Keratinocyte (primary cell): ENCODE measurements at regions not wholly inside any gene's neighbourhood (a gene's known extent, or its start where the extent isn't known, plus 50 kb on each side); places are given as distances from the start of the nearest gene placed in this dataset.

Experiments used
- DNase-seq: peaks from one replicate; pipeline ENCODE4 v3.0.0-alpha.2; 2011; ENCODE audit warnings: low read depth, missing footprints, low spot score
- FAIRE-seq: peaks from 2 replicates; lab custom pipeline; 2011; peaks lifted over from hg19 to GRCh38; lab: Jason Lieb, UNC
- H2AFZ ChIP-seq: 2 replicates; pipeline ENCODE4 v1.6.0; 2012; ENCODE audit warnings: low read length, control low read depth, inconsistent platforms; ENCODE audit not compliant: control insufficient read depth
- H3K27ac ChIP-seq: 2 replicates; pipeline ENCODE4 v1.5.1; 2011; ENCODE audit warnings: low read length; ENCODE audit not compliant: control insufficient read depth, insufficient read depth
- H3K27me3 ChIP-seq: 3 replicates; pipeline ENCODE4 v1.6.0; 2011; ENCODE audit warnings: low read length; ENCODE audit not compliant: control insufficient read depth, insufficient read depth; ENCODE audit errors: extremely low read depth
- H3K36me3 ChIP-seq, 2 experiments: 2 replicates in 1 of 2; 3 replicates in 1 of 2; pipeline ENCODE4 v1.5.1; 2011; ENCODE audit warnings: low read length in 2 of 2, mild to moderate bottlenecking in 1 of 2; ENCODE audit not compliant: control insufficient read depth in 2 of 2, insufficient read depth in 2 of 2; ENCODE audit errors: extremely low read depth in 1 of 2
- H3K4me1 ChIP-seq: 3 replicates; pipeline ENCODE4 v1.5.1; 2011; ENCODE audit warnings: low read length; ENCODE audit not compliant: control insufficient read depth, insufficient read depth; ENCODE audit errors: extremely low read depth
- H3K4me2 ChIP-seq: 3 replicates; pipeline ENCODE4 v1.6.0; 2011; ENCODE audit warnings: low read depth, low read length; ENCODE audit not compliant: control insufficient read depth, insufficient read depth; ENCODE audit errors: extremely low read depth
- H3K4me3 ChIP-seq, 3 experiments: fragments of 200-600 bp in 1 of 3; sonication (generic) in 1 of 3; 2 replicates in 2 of 3; 3 replicates in 1 of 3; pipeline ENCODE4 v1.5.1; 2011 to 2016; ENCODE audit warnings: low read length in 3 of 3, mild to moderate bottlenecking in 3 of 3, control low read depth in 2 of 3, inconsistent platforms in 1 of 3, low read depth in 1 of 3, mixed read lengths in 1 of 3, mixed run types in 1 of 3, moderate library complexity in 1 of 3; ENCODE audit not compliant: control insufficient read depth in 2 of 3, insufficient read depth in 2 of 3; ENCODE audit errors: extremely low read depth in 1 of 3
- H3K79me2 ChIP-seq: 2 replicates; pipeline ENCODE4 v1.6.0; 2012; ENCODE audit warnings: low read length; ENCODE audit not compliant: control insufficient read depth, insufficient read depth
- H3K9ac ChIP-seq: 3 replicates; pipeline ENCODE4 v1.6.0; 2011; ENCODE audit warnings: low read length; ENCODE audit not compliant: control insufficient read depth, insufficient read depth; ENCODE audit errors: extremely low read depth
- H3K9me1 ChIP-seq: 3 replicates; pipeline ENCODE4 v1.6.0; 2011; ENCODE audit warnings: low read length; ENCODE audit not compliant: control insufficient read depth, insufficient read depth; ENCODE audit errors: extremely low read depth
- H3K9me3 ChIP-seq: 2 replicates; pipeline ENCODE4 v1.5.1; 2012; ENCODE audit warnings: low read depth, low read length; ENCODE audit not compliant: control insufficient read depth
- H4K20me1 ChIP-seq: 3 replicates; pipeline ENCODE4 v1.6.0; 2011; ENCODE audit warnings: low read length; ENCODE audit not compliant: control insufficient read depth, insufficient read depth; ENCODE audit errors: extremely low read depth
- EZH2 ChIP-seq: IDR thresholded peaks from one replicate; pipeline ENCODE4 v1.6.1; 2012; ENCODE audit warnings: inconsistent platforms, mild to moderate bottlenecking, low read length, moderate library complexity
- dilution Hi-C: fragments of 300-500 bp; cut with MboI; formaldehyde crosslinking; loops from one replicate; pipeline ENCODE4 v1.7.0; 2020; ENCODE audit warnings: low sequenced_read_pairs; ENCODE audit not compliant: extremely low pct_ligation_motif_present
- TF ChIP-seq, protein P1 (sequence below), 3 experiments: IDR thresholded peaks in 1 of 3; conservative IDR thresholded peaks in 1 of 3; optimal IDR thresholded peaks in 1 of 3; 2 replicates in 2 of 3; 3 replicates in 1 of 3; pipeline versions ENCODE3 to v1.5.1; 2011; ENCODE audit warnings: low read length in 3 of 3, mild to moderate bottlenecking in 3 of 3, moderate library complexity in 2 of 3, control low read depth in 1 of 3, inconsistent platforms in 1 of 3; ENCODE audit not compliant: insufficient read depth in 2 of 3; ENCODE audit errors: extremely low read depth in 1 of 3

DNA sequence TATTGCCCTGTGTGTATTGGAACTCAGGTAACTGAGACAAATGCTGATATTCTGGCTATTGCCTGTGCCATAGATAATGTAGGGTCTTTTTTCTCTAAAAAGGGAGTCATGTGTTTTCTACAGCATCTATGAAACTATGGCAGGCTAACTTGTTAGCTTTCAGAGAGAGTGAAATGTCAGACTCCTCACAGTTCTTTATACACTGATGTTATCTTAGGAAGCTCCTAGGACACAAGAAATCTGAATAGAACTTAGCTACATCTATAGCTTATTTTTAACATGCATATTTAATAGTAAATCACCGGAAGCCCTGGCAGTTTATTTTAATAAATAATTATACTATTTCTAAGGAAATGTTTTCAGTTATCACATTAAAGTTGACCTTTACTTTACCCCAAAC, 369.6 kb downstream of the NAF1 start:
- no peak for DNase-seq
- no peak overlapping the region for H3K4me2 ChIP-seq
- H3K27ac ChIP-seq = no peak overlapping the region
- H3K9me3 ChIP-seq = no peaks in the 10 kb centered on the region
- H2AFZ ChIP-seq = no peak overlapping the region
- no peaks in the 10 kb centered on the region for H3K9me1 ChIP-seq
- TF ChIP-seq, protein P1, sequence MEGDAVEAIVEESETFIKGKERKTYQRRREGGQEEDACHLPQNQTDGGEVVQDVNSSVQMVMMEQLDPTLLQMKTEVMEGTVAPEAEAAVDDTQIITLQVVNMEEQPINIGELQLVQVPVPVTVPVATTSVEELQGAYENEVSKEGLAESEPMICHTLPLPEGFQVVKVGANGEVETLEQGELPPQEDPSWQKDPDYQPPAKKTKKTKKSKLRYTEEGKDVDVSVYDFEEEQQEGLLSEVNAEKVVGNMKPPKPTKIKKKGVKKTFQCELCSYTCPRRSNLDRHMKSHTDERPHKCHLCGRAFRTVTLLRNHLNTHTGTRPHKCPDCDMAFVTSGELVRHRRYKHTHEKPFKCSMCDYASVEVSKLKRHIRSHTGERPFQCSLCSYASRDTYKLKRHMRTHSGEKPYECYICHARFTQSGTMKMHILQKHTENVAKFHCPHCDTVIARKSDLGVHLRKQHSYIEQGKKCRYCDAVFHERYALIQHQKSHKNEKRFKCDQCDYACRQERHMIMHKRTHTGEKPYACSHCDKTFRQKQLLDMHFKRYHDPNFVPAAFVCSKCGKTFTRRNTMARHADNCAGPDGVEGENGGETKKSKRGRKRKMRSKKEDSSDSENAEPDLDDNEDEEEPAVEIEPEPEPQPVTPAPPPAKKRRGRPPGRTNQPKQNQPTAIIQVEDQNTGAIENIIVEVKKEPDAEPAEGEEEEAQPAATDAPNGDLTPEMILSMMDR (optimal IDR thresholded peaks at IDR 0.05 in 1 of 3, IDR thresholded peaks at IDR 0.05 in 1 of 3, conservative IDR thresholded peaks at IDR 0.05 in 1 of 3; ENCODE audit: extremely low read depth in 1 of 3, insufficient read depth in 2 of 3, low read length in 3 of 3) = no peak
- TF ChIP-seq EZH2 = no peak
- H3K4me1 ChIP-seq = no peaks in the 10 kb centered on the region
- no peak for FAIRE-seq
- no peaks in the 10 kb centered on the region for H3K36me3 ChIP-seq
- dilution Hi-C loops = no loop called here
- no peak overlapping the region for H3K9ac ChIP-seq
- no peak overlapping the region for H3K4me3 ChIP-seq
- H3K27me3 ChIP-seq = no peaks in the 10 kb centered on the region
- H3K79me2 ChIP-seq = no peaks in the 10 kb centered on the region
- H4K20me1 ChIP-seq = no peaks in the 10 kb centered on the region

DNA sequence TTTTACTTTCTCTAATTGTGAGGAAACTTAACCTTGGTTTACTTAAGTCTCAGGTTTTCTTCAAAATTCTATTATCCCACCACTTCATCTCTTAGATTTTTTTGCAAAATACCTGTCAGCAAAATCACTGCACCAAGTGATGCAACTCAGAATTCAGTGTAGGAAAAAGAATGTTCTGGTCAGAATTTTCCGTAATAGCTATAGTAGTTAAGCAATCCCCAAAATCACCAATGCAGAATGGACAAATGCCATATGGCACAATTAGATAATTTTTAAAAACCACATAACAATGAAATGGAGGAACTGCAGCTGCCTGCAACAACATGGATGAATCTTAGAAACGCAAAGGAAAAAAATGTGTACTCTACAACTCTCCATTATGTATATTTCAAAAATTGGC, 373.1 kb downstream of the NAF1 start:
- no peaks in the 10 kb centered on the region for H3K9me1 ChIP-seq

More for the DNA sequence above, 373.1 kb downstream of the NAF1 start:
- H2AFZ ChIP-seq = no peak overlapping the region
- H4K20me1 ChIP-seq = no peaks in the 10 kb centered on the region
- no peak for FAIRE-seq
- TF ChIP-seq, protein P1 (optimal IDR thresholded peaks at IDR 0.05 in 1 of 3, IDR thresholded peaks at IDR 0.05 in 1 of 3, conservative IDR thresholded peaks at IDR 0.05 in 1 of 3; ENCODE audit: extremely low read depth in 1 of 3, insufficient read depth in 2 of 3, low read length in 3 of 3) = no peak
- TF ChIP-seq EZH2 = no peak
- no peaks in the 10 kb centered on the region for H3K36me3 ChIP-seq
- dilution Hi-C loops = no loop called here
- H3K9ac ChIP-seq = no peak overlapping the region
- no peak overlapping the region for H3K4me3 ChIP-seq
- H3K27me3 ChIP-seq = no peaks in the 10 kb centered on the region
- no peaks in the 10 kb centered on the region for H3K4me1 ChIP-seq
- no peaks in the 10 kb centered on the region for H3K79me2 ChIP-seq
- no peaks in the 10 kb centered on the region for H3K9me3 ChIP-seq
- no peak overlapping the region for H3K4me2 ChIP-seq
- DNase-seq = no peak
- no peak overlapping the region for H3K27ac ChIP-seq
